ENCODE measurements at regions not wholly inside any gene's neighbourhood (a gene's known extent, or its start where the extent isn't known, plus 50 kb on each side); places are given as distances from the start of the nearest gene placed in this dataset.

DNA sequence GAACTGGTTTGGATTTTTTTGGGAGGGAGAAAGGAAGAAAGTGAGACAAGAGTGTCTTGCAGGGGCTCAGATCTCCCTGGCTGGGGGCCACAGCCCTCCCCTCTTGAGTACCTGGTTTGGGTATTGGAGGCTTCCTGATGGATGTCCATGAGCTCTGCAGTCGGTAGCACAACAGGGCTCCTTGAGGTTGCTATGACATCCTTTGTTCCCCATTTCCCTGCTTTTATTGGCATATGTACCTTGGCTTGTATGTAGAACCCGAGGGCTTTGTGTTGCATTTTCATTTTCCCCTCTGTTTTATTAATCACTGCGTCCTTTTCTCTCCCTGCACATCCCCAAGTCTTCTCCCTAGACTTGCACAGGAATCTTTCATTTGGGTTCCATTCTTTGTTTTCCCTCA, 355.5 kb upstream of the TSHZ2 start:
- Histone ChIP-seq H3K27me3 (replicated peaks) (no peaks in the 10 kb centered on the region), H3K36me3 (replicated peaks) (no peaks in the 10 kb centered on the region), H3K4me3 (ENCODE audit: low read depth, low read length) (no peak overlapping the region), H3K27ac (no peak overlapping the region)
- in situ Hi-C loops (cut with HindIII; ENCODE audit: low pct_ligation_motif_present, low sequenced_read_pairs), result no loop called here
- TF ChIP-seq, protein P1, sequence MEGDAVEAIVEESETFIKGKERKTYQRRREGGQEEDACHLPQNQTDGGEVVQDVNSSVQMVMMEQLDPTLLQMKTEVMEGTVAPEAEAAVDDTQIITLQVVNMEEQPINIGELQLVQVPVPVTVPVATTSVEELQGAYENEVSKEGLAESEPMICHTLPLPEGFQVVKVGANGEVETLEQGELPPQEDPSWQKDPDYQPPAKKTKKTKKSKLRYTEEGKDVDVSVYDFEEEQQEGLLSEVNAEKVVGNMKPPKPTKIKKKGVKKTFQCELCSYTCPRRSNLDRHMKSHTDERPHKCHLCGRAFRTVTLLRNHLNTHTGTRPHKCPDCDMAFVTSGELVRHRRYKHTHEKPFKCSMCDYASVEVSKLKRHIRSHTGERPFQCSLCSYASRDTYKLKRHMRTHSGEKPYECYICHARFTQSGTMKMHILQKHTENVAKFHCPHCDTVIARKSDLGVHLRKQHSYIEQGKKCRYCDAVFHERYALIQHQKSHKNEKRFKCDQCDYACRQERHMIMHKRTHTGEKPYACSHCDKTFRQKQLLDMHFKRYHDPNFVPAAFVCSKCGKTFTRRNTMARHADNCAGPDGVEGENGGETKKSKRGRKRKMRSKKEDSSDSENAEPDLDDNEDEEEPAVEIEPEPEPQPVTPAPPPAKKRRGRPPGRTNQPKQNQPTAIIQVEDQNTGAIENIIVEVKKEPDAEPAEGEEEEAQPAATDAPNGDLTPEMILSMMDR (IDR thresholded peaks at IDR 0.05; ENCODE audit: low read depth, low read length, missing control alignments), result no peak
- DNase-seq, result no peak

DNA sequence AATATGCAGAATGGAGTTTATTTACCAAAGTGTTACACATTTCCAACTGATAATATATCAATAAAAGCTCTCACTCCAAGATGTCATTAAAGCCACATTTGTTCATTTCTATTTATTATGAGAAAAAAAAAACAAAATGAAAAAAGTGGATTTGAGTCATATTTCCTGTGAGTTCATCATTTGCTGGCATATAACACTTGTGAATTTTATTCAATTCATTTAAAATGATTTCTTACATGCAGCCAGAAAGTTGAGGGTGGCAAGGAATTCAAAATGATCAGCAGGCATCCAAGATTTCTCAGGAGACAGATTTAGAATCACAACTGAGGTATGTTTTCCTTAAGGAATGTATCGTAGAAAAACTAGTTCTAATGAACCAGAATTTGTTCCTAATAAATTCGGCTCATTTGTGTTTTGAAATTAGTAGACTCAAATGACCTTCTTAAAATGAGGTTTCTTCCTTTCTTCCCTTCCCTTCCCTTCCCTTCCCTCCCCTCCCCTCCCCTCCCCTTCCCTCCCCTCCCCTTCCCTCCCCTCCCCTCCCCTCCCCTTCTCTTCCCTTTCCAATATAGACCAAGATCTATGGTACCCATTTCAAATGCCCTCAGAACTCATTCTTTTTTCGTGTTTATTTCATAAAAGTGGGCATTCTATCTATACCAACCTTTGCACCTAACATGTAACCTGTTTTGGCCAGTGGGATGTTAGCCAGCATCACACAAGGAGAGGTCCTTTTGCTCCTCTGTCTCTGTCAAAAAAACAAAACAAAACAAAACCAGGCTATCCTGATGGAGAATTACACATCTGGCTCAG, 357.9 kb upstream of the TSHZ2 start:
- DNase-seq, result no peak
- Histone ChIP-seq H3K4me3 (ENCODE audit: low read depth, low read length) (no peak overlapping the region), H3K27ac (no peak overlapping the region), H3K27me3 (replicated peaks) (no peaks in the 10 kb centered on the region), H3K36me3 (replicated peaks) (no peaks in the 10 kb centered on the region)
- TF ChIP-seq, protein P1 (IDR thresholded peaks at IDR 0.05; ENCODE audit: low read depth, low read length, missing control alignments), result no peak
- in situ Hi-C loops (cut with HindIII; ENCODE audit: low pct_ligation_motif_present, low sequenced_read_pairs), result no loop called here

DNA sequence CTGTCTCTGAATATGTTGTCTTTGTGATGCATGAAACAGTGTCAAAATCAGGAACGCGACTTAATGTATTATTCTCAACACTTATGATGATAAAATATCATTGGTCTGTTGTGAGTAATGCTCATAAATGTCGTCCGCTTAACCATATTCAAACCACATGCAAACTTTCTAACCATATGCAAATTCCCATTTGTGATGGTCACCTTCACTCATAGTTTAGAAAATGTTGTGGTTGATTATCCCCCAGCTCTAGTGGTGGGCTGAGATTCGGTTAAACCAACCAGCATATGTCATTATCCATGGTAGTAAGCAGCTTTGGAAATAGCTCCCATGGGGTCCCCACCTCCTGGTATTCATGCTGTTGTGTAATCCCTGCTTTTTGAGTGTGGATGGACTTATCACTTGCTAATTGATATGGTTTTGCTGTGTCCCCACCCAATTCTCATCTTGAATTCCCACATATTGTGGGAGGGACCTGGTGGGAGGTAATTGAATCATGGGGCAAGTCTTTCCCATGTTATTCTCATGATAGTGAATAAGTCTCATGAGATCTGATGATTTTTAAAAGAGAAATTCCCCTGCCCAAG, 360.0 kb upstream of the TSHZ2 start:
- in situ Hi-C loops (cut with HindIII; ENCODE audit: low pct_ligation_motif_present, low sequenced_read_pairs), result no loop called here
- H3K36me3 ChIP-seq (replicated peaks), result no peaks in the 10 kb centered on the region
- TF ChIP-seq, protein P1 (IDR thresholded peaks at IDR 0.05; ENCODE audit: low read depth, low read length, missing control alignments), result no peak
- no peak overlapping the region for H3K4me3 ChIP-seq (ENCODE audit: low read depth, low read length)
- no peaks in the 10 kb centered on the region for H3K27me3 ChIP-seq (replicated peaks)
- DNase-seq, result no peak
- no peak overlapping the region for H3K27ac ChIP-seq

DNA sequence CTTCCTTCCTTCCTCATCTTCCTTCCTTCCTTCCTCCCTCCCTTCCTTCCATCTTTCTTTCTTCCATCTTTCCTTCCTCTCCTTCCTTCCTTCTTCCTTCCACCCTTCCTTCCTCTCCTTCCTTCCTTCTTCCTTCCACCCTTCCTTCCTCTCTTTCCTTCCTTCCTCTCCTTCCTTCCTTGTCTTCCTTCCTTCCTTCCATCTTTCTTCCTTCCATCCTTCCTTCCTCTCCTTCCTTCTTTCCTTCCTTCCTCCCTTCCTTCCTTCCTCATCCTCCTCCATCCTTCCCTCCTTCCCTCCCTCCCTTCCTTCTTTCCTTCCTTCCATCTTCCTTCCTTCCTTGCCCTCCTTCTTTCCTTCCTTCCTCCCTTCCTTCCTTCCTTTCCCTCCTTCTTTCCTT, 361.4 kb upstream of the TSHZ2 start:
- no peaks in the 10 kb centered on the region for H3K27me3 ChIP-seq (replicated peaks)
- no peak overlapping the region for H3K4me3 ChIP-seq (ENCODE audit: low read depth, low read length)
- TF ChIP-seq, protein P1 (IDR thresholded peaks at IDR 0.05; ENCODE audit: low read depth, low read length, missing control alignments), result no peak
- in situ Hi-C loops (cut with HindIII; ENCODE audit: low pct_ligation_motif_present, low sequenced_read_pairs), result no loop called here
- H3K36me3 ChIP-seq (replicated peaks), result no peaks in the 10 kb centered on the region
- DNase-seq, result no peak
- no peak overlapping the region for H3K27ac ChIP-seq

DNA sequence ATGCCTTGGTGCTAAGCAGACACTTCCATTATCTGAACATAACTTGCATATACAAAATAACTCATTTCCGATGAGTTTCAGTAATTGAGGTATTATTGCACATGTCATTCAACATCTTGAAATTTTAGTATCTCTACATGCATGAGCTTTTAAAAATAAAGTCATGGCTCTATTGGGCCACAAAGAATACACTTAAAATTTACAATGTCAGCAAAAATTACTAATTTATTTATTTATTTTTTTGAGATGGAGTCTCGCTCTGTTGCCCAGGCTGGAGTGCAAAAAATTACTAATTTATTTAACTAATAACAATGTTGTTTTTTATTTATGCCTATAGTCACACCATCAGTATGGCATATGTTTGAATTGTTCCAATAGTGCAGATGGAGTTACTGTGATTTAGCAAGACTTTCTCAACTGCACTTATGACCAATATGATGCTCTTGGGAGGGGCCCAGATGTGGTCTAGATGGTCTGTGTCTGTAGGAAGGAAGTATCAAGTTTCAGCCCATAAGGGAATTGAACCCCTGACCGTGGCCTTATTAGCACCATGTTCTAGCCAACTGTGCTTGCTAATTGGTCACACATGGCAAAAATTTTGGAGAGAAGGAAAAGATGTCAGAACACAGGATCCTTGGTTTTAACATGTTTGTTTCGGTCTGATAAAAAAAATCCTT, 370.7 kb upstream of the TSHZ2 start:
- TF ChIP-seq, protein P1 (IDR thresholded peaks at IDR 0.05; ENCODE audit: low read depth, low read length, missing control alignments), result no peak
- Histone ChIP-seq H3K36me3 (replicated peaks) (no peaks in the 10 kb centered on the region), H3K27me3 (replicated peaks) (no peaks in the 10 kb centered on the region), H3K27ac (no peak overlapping the region), H3K4me3 (ENCODE audit: low read depth, low read length) (no peak overlapping the region)
- DNase-seq, result no peak
- in situ Hi-C loops (cut with HindIII; ENCODE audit: low pct_ligation_motif_present, low sequenced_read_pairs), result no loop called here

Measured in brain microvascular endothelial cell (primary cell).